Stimulated activated CD4-positive, alpha-beta T cell treated with anti-CD3 and anti-CD28 coated beads, TNF-alpha, amount 100 ng/mL, for 24 hours (primary cell): ENCODE measurements at regions not wholly inside any gene's neighbourhood (a gene's known extent, or its start where the extent isn't known, plus 50 kb on each side); places are given as distances from the start of the nearest gene placed in this dataset.

ENCODE experiments used
- DNase-seq, 3 experiments: peaks; one replicate each; pipeline ENCODE4 v3.0.0-alpha.2; 2020; ENCODE audit warnings: low read depth in 3 of 3

GRCh38 chr5:107263387-107264018 lies 407.2 kb downstream of the EFNA5 start:
- DNase-seq = no peak

GRCh38 chr5:107257885-107258520 lies 412.7 kb downstream of the EFNA5 start:
- no peak for DNase-seq

- no peak for DNase-seq
Observed at GRCh38 chr5:107254902-107255234, 415.9 kb downstream of the EFNA5 start.

- DNase-seq = no peak
Observed at GRCh38 chr5:107254214-107254901, 416.4 kb downstream of the EFNA5 start.

GRCh38 chr5:107253246-107253645 lies 417.5 kb downstream of the EFNA5 start:
- no peak for DNase-seq

GRCh38 chr5:107251151-107251550 lies 419.6 kb downstream of the EFNA5 start:
- no peak for DNase-seq

GRCh38 chr5:107248066-107248695 lies 422.6 kb downstream of the EFNA5 start:
- DNase-seq = peak in 1 of 3 experiments; percentile 8

GRCh38 chr5:107247427-107247826 lies 423.3 kb downstream of the EFNA5 start:
- no peak for DNase-seq

- DNase-seq = no peak
Observed at GRCh38 chr5:107243220-107243579, 427.5 kb downstream of the EFNA5 start.

- DNase-seq = no peak
Observed at GRCh38 chr5:107242411-107243219, 428.1 kb downstream of the EFNA5 start.

GRCh38 chr5:107241841-107242240 lies 428.9 kb downstream of the EFNA5 start:
- no peak for DNase-seq

GRCh38 chr5:107235167-107235566 lies 435.6 kb downstream of the EFNA5 start:
- no peak for DNase-seq

GRCh38 chr5:107232788-107233187 lies 437.9 kb downstream of the EFNA5 start:
- no peak for DNase-seq

GRCh38 chr5:107232293-107232692 lies 438.4 kb downstream of the EFNA5 start:
- DNase-seq = no peak

GRCh38 chr5:107231191-107231590 lies 439.5 kb downstream of the EFNA5 start:
- DNase-seq = no peak

GRCh38 chr5:107230367-107230766 lies 440.4 kb downstream of the EFNA5 start:
- no peak for DNase-seq

- DNase-seq = no peak
Observed at GRCh38 chr5:107228226-107228625, 442.5 kb downstream of the EFNA5 start.

GRCh38 chr5:107224272-107224671 lies 446.5 kb downstream of the EFNA5 start:
- no peak for DNase-seq

GRCh38 chr5:107223066-107223465 lies 447.7 kb downstream of the EFNA5 start:
- no peak for DNase-seq

- DNase-seq = no peak
Observed at GRCh38 chr5:107219993-107220392, 450.7 kb downstream of the EFNA5 start.

GRCh38 chr5:107218457-107219193 lies 452.1 kb downstream of the EFNA5 start:
- no peak for DNase-seq
